H7 (cell line): ENCODE measurements at regions not wholly inside any gene's neighbourhood (a gene's known extent, or its start where the extent isn't known, plus 50 kb on each side); places are given as distances from the start of the nearest gene placed in this dataset.
"Not testable (repeated sequence)": the region's sequence is repeated elsewhere in the genome, so short reads cannot be mapped to it uniquely, and the experiment has no call there.

Experiments used
- DNase-seq: peaks from one replicate; pipeline ENCODE4 v3.0.0; 2012
- H3K27me3 ChIP-seq: 2 replicates; pipeline ENCODE4 v1.6.0; 2011; ENCODE audit warnings: mild to moderate bottlenecking, low read length; ENCODE audit not compliant: control insufficient read depth, insufficient read depth
- H3K36me3 ChIP-seq: replicated peaks from 2 replicates; pipeline ENCODE4 v1.5.1; 2011; ENCODE audit warnings: low read length; ENCODE audit not compliant: control insufficient read depth, insufficient read depth
- H3K4me3 ChIP-seq: 2 replicates; pipeline ENCODE4 v1.5.1; 2011; ENCODE audit warnings: low read depth, mild to moderate bottlenecking, control low read depth, low read length, moderate library complexity; ENCODE audit not compliant: insufficient read depth

DNA sequence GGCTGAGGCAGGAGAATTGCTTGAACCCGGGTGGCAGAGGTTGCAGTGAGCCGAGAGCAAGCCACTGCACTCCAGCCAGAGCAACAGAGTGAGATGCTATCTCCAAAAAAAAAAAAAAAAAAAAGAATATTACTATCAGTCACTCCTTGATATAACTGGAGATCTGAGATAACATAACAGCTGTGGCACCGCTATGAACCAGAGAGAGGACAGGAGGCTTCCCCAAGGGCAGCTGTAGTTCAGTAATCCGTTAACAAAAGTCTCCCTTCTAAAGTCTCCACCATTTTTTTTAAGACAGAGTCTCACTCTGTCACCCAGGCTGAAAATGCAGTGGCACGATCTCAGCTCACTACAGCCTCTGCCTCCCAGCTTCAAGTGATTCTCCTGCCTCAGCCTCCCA is 120.5 kb downstream of the SEPTIN7 start:
- not testable (repeated sequence) for H3K36me3 ChIP-seq, H3K27me3 ChIP-seq, DNase-seq, H3K4me3 ChIP-seq

DNA sequence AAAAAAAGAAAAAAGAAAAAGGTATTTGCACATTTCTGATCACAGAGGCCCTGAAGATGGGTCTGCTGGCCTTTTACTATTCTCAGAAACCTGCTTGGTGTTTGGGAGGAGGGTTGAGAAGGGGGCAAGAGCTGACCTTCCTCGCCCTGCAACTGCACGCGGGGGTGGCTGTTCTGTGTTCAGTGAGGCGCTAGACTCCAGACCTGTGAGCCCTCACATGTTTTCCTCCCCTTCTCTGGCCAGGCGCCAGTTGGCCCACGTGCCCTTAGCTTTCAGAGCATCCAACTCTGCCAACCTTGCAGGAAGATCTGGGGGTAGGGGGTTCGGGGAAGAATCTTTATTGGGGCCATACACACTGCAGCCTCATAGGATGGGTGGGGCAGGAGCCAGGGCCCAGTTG is 123.8 kb downstream of the SEPTIN7 start:
- not testable (repeated sequence) for H3K27me3 ChIP-seq, H3K4me3 ChIP-seq

DNA sequence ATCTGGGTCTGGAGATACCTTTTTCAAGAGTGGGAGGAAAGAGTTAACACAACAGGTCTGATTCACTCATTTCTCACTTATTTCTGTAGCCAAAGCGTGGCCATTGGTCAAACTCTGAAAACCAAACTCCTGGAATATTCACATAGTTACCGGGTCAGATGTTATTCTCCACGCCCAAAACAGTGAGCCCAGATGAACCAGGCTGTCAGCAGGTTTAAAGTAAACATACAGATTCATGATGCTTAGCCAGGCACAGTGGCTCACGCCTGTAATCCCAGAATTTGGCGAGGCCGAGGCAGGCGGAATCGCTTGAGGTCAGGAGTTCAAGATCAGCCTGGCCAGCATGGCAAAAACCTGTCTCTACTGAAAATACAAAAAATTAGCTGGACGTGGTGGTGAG is 126.1 kb downstream of the SEPTIN7 start:
- not testable (repeated sequence) for H3K4me3 ChIP-seq, H3K36me3 ChIP-seq, DNase-seq

More for the DNA sequence above, 123.8 kb downstream of the SEPTIN7 start:
- not testable (repeated sequence) for DNase-seq, H3K36me3 ChIP-seq

DNA sequence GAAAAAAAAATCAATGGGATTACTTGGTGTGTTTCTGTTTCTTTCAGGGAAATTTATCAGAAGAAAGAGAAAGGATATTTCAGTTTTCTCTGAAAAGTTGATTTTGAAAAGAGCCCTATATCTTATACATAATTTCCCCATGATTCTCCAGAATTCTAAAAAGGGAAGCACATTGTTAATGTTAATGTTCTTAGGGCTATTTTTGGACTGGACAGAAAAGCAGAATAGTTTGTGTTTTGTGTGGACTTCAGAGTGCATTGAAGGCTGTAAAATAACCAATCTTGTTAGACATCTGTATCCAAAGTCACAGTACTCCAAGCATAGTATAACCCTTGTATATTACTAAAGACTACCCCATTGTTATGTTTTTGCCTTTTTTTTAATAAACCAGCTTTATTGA is 130.3 kb downstream of the SEPTIN7 start:
- not testable (repeated sequence) for H3K27me3 ChIP-seq, DNase-seq, H3K36me3 ChIP-seq, H3K4me3 ChIP-seq

More for the DNA sequence above, 126.1 kb downstream of the SEPTIN7 start:
- H3K27me3 ChIP-seq = not testable (repeated sequence)

DNA sequence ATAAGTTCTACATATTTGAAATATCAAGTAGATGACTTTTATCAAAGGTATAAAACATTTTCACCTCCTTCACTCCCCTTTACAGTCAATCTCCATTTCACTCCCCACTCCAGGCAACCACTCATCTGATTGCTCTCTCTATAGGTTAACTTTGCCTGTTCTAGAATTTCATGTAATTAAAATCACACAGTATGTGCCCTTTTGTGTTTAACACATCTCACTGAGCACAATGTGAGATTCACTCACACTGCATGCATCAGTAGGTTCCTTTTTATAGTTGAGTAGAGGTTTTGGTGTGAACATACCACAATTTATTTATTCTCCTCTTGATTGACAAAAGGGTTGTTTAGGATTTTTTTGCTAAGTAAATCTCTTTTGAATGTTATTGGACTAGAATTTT is 130.7 kb downstream of the SEPTIN7 start:
- not testable (repeated sequence) for H3K36me3 ChIP-seq, H3K27me3 ChIP-seq, H3K4me3 ChIP-seq, DNase-seq

DNA sequence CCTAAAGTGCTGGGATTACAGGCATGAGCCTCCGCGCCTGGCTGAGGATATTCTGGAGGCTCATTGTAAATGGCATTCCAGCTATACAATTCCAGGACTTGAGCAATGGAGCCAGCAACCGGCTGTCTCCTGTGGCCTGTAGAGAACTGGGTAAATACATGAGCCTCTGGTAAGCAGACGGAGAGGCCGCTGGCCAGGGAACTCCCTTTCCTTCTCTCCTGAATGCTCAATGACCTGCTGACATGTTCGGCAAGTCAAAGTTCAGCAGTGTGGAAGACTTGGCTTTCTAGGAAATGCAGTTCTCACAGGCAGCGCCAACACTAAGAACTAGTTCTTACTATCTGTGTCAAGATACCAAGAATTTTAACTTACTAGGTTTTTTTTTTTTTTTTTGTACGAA is 139.8 kb downstream of the SEPTIN7 start:
- DNase-seq = not testable (repeated sequence)

DNA sequence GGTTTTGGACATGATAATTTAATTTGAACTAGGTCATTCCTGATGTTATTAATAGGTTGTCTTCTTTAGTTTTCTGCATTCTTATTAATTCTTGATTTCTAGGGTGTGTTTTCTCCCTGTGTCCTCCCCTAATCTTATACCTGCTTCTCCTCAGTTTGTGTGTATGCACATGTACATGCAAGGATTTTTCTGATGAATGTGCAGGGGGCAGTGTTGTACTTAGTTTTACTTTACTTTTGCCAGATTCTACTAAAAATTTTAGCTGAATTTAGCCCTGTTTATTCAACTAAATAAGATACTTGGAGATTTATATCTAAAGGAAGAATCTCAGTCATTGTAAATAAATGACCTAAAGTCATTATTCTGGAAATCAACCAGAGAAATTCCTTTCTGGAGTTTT is 144.8 kb downstream of the SEPTIN7 start:
- H3K36me3 ChIP-seq, H3K4me3 ChIP-seq, DNase-seq, H3K27me3 ChIP-seq: not testable (repeated sequence)

More for the DNA sequence above, 139.8 kb downstream of the SEPTIN7 start:
- not testable (repeated sequence) for H3K27me3 ChIP-seq, H3K4me3 ChIP-seq, H3K36me3 ChIP-seq

DNA sequence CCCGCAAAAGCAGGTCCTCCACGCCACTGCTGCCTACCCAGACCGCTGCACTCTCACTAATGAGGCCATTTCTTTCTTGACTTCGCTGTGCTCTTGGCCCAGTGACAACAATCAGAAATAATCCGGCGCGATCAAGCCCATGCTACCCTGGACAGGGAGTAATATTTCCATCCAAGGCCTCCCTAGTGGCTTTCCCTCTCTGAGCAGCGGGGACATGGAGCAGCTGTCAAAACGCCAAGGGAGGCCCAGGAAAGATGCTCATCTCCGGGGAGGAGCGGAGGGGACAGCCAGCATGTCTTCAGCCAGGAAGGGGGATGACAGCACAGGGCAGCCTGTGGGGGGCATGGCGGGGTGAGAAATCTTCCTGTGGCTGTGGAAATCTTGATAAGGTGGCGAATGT is 154.9 kb downstream of the SEPTIN7 start:
- DNase-seq, H3K27me3 ChIP-seq, H3K4me3 ChIP-seq, H3K36me3 ChIP-seq: not testable (repeated sequence)

DNA sequence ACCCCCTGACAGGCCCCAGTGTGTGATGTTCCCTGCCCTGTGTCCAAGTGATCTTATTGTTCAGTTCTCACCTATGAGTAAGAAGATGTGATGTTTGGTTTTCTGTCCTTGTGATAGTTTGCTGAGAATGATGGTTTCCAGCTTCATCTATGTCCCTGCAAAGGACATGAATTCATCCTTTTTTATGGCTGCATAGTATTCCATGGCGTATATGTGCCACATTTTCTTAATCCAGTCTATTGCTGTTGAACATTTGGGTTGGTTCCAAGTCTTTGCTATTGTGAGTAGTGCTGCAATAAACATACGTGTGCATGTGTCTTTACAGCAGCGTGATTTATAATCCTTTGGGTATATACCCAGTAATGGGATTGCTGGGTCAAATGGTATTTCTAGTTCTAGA is 156.1 kb downstream of the SEPTIN7 start:
- H3K27me3 ChIP-seq, H3K36me3 ChIP-seq, DNase-seq, H3K4me3 ChIP-seq: not testable (repeated sequence)

DNA sequence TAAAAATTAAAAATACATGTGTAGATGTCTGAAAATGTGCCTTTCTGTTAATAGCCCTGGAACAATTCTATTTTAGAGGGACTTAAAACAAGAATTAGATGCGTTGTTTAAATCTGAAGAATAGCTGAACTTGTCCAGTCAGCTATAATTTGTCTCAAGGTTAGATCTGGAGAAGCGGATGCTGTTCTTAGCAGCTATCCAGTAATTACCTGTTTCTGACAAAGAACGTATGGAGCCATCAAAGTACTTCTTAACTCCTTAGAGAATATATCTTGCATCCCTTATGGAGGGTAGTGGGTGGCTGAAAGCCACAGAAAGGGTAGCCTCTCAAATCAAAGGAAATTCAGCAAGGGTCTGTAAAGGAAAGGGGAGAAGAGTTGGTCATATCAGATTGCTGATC is 160.4 kb downstream of the SEPTIN7 start:
- not testable (repeated sequence) for H3K4me3 ChIP-seq, H3K36me3 ChIP-seq, DNase-seq, H3K27me3 ChIP-seq

DNA sequence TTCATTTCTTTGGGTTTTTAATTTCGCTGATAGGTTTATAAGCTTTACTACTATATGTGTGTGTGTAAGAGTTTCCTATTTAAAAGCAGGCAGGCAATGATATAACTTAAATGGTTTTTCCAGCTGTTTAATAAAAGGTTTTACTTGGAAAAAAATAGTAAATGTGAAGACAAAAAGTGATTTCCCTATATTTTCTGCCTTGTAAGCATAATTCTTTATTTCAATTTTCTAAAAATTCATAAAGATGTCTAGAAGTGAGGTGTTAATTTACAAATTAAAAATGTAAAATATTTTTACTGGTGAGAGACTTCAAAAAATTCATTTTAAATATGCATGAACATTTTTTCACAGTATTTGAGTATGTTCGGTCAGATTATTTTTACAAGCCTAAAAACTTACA is 161.8 kb downstream of the SEPTIN7 start:
- not testable (repeated sequence) for H3K36me3 ChIP-seq, H3K27me3 ChIP-seq, H3K4me3 ChIP-seq, DNase-seq

DNA sequence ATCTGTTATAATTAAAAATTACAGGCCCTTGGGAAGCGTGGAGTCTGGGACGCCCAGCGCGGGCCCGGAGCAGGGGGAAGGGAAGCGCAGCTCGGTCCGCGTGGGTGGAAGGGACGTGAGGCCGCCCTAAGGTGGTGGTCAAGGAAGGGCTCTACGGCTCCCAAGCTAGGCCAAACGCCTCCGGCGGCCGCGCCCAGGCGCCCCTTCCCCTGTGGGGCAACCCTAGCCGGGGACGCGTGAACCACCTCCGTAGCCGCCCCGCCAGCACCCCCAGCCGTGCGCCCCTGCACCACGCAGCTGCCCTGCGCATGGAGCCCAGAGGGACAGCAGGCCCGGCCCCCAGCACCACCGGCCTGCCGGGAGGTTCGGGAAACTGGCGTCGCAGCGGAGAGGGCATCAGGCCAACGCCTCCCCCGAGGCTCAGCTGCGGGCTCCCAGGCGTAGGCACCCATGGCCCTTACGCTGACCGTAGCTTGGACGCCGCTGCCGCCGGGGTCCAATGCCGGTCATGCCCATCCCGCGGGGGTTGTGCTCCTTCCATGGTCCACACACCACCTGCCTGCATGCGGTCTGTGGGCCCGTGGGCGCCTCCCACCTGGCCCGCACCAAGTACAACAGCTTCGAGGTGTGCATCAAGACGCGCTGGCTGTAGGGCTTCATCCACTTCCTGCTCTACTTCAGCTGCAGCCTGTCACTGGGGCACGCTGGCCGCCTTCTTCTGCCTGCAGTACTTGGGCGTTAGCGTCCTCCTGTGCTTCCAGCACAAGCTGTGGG is 166.7 kb downstream of the SEPTIN7 start:
- Histone ChIP-seq H3K36me3 (no peaks in the 10 kb centered on the region), H3K4me3 (no peak overlapping the region), H3K27me3 (no peaks in the 10 kb centered on the region)
- no peak for DNase-seq

DNA sequence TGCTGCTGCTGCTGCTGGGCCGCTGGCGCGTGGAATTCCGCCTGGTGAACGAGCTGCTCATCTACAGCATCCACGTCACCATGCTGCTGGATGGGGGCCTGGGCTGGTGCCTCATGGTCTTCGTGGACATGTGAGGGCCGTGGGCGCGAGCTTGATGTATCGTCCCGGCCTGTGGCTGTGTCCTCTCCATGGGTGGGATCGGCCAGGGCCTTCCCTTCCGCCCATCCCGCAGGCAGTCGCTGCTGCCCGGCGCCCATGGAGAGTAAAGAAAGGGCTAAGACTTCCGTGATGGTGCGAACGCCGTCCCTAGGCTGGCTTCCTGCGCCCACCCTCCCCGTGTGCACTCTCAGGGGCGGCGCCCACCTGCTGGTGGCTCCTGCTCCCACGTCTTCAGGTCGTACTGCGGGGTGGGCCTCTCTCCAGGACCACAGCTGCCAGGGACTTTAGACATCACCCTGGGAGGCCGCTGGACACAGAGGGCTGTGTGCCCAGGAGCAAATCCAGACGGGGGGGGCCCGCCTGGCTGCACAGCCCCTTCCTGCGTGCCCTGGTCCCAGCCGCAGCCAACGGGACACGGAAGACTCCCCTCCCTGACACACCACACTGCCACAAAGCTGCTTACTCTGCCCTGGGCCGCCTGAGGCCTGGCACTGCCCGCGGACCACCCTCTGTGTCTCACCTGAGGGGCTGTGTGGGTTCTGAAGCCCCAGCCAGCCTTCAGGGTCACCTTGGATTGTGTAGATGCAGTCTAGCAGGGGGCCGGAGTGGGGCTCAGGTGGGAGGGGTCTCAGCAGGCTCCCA is 167.5 kb downstream of the SEPTIN7 start:
- Histone ChIP-seq H3K4me3 (no peak overlapping the region), H3K36me3 (no peaks in the 10 kb centered on the region), H3K27me3 (no peaks in the 10 kb centered on the region)
- no peak for DNase-seq

DNA sequence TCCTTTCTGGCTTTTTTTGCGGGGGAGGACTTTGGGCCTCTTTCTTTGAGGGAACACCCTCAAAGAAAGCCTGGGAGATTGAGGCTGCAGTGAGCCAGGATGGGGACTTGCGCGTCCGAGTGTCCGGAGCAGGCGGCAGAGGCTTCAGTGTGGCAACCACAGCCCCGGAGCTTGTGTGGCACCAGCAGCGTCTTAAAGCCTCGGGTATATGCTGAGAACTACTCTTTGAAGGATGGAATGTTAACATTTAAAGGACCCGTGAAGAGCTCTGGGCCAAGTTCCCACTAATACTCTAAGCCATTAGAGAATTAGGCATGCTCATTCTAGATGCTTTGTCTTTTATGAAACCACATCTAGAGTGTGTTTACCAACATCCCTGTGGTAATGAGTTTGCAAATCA is 168.2 kb downstream of the SEPTIN7 start:
- H3K27me3 ChIP-seq = no peaks in the 10 kb centered on the region
- DNase-seq = no peak
- H3K4me3 ChIP-seq = no peak overlapping the region
- H3K36me3 ChIP-seq = no peaks in the 10 kb centered on the region

DNA sequence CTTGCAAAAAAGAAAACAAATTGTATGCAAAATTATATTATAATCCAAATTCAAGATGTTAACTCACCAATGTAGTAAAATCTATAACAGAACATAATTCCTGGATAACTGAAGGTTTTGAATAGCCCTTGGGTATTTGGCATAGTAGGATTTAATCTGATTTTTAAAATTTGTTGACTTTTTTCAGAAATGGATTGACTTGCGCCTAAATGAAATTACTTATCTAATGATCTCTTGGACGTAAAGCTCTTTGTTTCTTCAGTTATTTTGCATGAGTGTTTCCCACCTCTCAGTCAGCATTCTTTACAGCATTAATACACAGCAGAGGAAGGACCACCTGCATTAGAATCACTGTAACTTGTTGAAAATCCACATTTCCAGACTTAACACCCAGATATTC is 169.6 kb downstream of the SEPTIN7 start:
- H3K27me3 ChIP-seq = no peaks in the 10 kb centered on the region
- H3K4me3 ChIP-seq = no peak overlapping the region
- DNase-seq = no peak
- no peaks in the 10 kb centered on the region for H3K36me3 ChIP-seq
